GM12874 (cell line): ENCODE measurements at regions not wholly inside any gene's neighbourhood (a gene's known extent, or its start where the extent isn't known, plus 50 kb on each side); places are given as distances from the start of the nearest gene placed in this dataset.

ENCODE experiments used
- CTCF ChIP-seq: IDR thresholded peaks from 2 replicates; pipeline ENCODE4 v1.5.1; 2011; ENCODE audit warnings: low read depth, mild to moderate bottlenecking, control low read depth, low read length, moderate library complexity; ENCODE audit not compliant: insufficient read depth

- TF ChIP-seq CTCF: no peak
These were observed 514.1 kb upstream of the LARGE1 start for GRCh38 chr22:34434371-34434770.

GRCh38 chr22:34437140-34437539, 516.9 kb upstream of the LARGE1 start:
- TF ChIP-seq CTCF: no peak

GRCh38 chr22:34454598-34454997, 534.3 kb upstream of the LARGE1 start:
- no peak for TF ChIP-seq CTCF

GRCh38 chr22:34462795-34463194, 542.5 kb upstream of the LARGE1 start:
- TF ChIP-seq CTCF: no peak

GRCh38 chr22:34475886-34476285, 555.6 kb upstream of the LARGE1 start:
- TF ChIP-seq CTCF: no peak

- TF ChIP-seq CTCF: no peak
These were observed 556.5 kb upstream of the LARGE1 start for GRCh38 chr22:34476762-34477161.

- TF ChIP-seq CTCF: no peak
These were observed 560.8 kb upstream of the LARGE1 start for GRCh38 chr22:34481090-34481489.

- TF ChIP-seq CTCF: no peak
These were observed 566.1 kb upstream of the LARGE1 start for GRCh38 chr22:34486381-34486780.
